GM06990 (cell line): ENCODE measurements at regions not wholly inside any gene's neighbourhood (a gene's known extent, or its start where the extent isn't known, plus 50 kb on each side); places are given as distances from the start of the nearest gene placed in this dataset.

ENCODE experiments used
- DNase-seq: peaks from one replicate; pipeline ENCODE4 v3.0.0-alpha.2; 2011; ENCODE audit not compliant: insufficient read length; ENCODE audit errors: extremely low read depth
- H3K27me3 ChIP-seq: replicated peaks from 2 replicates; pipeline ENCODE4 v1.6.0; 2011; ENCODE audit warnings: low read length; ENCODE audit not compliant: control insufficient read depth, insufficient read depth
- H3K36me3 ChIP-seq: 2 replicates; pipeline ENCODE4 v1.5.1; 2011; ENCODE audit warnings: low read length; ENCODE audit not compliant: control insufficient read depth, insufficient read depth
- H3K4me3 ChIP-seq: replicated peaks from 2 replicates; pipeline ENCODE4 v1.5.1; 2011; ENCODE audit warnings: low read depth, mild to moderate bottlenecking, control low read depth, low read length
- CTCF ChIP-seq: IDR thresholded peaks from 2 replicates; pipeline ENCODE4 v1.5.1; 2011; ENCODE audit warnings: low read length, control low read depth, mild to moderate bottlenecking, inconsistent platforms; ENCODE audit not compliant: insufficient read depth, poor library complexity, severe bottlenecking

DNA sequence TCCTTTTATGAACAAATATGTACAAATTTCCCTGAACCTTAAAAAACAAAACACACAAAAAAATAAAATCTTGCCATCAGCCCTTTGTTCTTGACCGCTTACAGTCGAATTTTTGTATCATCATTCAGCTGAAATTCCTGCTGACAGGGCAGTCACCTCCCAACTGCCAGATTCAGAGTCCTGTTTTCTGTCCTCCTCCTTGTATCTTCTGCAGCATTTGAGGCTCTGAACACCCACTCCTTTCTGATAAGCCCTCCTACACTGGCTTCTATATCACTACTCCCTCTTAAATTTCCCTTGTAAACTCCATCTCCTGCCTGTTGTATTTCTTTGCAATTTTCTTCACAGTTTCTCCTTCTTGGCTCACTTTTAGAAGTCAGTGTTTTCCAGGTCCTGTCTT, 77.8 kb upstream of the CCN6 start:
- Histone ChIP-seq H3K27me3 (no peaks in the 10 kb centered on the region), H3K36me3 (no peaks in the 10 kb centered on the region), H3K4me3 (no peak overlapping the region)
- no peak for DNase-seq
- no peak for TF ChIP-seq CTCF

DNA sequence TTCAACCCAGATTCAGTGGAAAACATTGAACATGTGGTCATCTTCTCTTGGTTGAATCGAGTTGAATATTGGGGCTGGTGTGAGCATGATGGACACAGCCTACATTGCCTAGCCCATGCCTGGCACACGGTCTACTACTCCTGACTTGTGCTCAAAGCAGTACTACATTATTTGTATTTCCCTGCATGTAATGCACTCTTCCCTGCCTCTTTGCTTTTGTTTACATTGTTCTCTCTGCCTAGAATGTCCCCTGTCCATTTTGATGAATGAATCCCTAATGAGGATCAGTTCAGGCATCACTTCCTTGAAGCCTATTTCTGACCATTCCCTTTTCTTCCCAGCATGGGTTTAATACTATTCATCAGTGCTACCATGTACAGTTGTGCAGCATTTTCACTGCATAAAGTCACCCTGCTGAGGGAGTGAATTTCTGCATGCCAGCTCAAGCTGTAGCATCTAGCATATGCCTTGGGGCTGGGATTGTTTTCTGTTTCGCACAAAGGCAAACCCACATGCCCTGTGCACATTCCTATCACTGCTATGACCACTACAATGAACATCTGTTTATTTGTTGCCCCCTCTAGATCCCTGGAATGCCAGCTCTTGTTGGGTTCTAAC, 75.3 kb upstream of the CCN6 start:
- Histone ChIP-seq H3K36me3 (no peaks in the 10 kb centered on the region), H3K27me3 (no peaks in the 10 kb centered on the region), H3K4me3 (no peak overlapping the region)
- no peak for TF ChIP-seq CTCF
- DNase-seq, result no peak

DNA sequence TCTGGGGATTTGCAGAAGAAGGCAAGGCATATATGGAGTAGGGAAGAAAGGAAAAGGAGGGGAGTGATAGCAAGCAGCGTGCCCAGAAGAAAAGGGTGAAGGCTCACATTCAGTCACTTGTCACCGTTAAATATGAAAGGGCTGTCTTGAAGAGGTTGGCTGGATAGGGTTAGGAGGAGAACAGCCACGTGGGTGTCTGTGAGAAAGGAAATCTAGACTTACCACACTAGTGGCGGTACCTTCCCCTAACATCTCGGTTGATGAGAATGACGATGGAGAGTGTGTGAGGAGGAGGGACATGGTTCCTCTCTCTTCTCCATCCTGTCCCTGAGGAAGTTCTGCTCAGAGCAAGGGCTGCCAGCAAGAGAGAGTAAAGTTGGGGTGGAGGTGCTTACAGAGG, 74.3 kb upstream of the CCN6 start:
- H3K36me3 ChIP-seq, result no peaks in the 10 kb centered on the region
- no peak for TF ChIP-seq CTCF
- no peak for DNase-seq
- H3K4me3 ChIP-seq, result no peak overlapping the region
- no peaks in the 10 kb centered on the region for H3K27me3 ChIP-seq

DNA sequence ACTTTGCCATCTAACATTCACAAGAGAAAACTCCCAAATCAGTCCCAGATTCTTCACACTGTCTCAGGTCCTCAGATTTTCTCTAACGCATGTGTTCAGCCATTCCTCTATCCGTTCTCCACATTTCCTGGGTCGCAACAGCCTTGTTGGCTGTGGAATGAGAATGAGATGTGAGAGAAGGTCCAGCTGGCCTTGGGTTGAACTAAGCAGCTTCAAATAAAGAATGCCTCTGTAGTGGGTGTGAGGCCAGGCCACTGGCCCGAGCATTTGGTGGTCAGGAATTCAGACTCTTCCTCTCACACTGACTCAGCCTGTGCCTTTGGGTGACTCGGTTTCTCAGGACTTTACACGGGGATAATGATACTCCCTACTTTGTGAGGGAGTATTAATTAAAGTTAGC, 73.8 kb upstream of the CCN6 start:
- TF ChIP-seq CTCF, result no peak
- H3K27me3 ChIP-seq, result no peaks in the 10 kb centered on the region
- no peaks in the 10 kb centered on the region for H3K36me3 ChIP-seq
- H3K4me3 ChIP-seq, result no peak overlapping the region
- no peak for DNase-seq

- Histone ChIP-seq H3K36me3 (no peaks in the 10 kb centered on the region), H3K4me3 (no peak overlapping the region), H3K27me3 (no peaks in the 10 kb centered on the region)
- TF ChIP-seq CTCF, result no peak
- DNase-seq, result no peak
Measured at GRCh38 chr6:111980971-111981840, 72.7 kb upstream of the CCN6 start.

- TF ChIP-seq CTCF, result no peak
- Histone ChIP-seq H3K36me3 (no peaks in the 10 kb centered on the region), H3K4me3 (no peak overlapping the region), H3K27me3 (no peaks in the 10 kb centered on the region)
- DNase-seq, result no peak
Measured at GRCh38 chr6:111982681-111983080, 71.2 kb upstream of the CCN6 start.
